NCI-H446 treated with DMSO at 0.1 percent for 48 hours (cell line): ENCODE measurements at regions not wholly inside any gene's neighbourhood (a gene's known extent, or its start where the extent isn't known, plus 50 kb on each side); places are given as distances from the start of the nearest gene placed in this dataset.
"Not testable (repeated sequence)": the region's sequence is repeated elsewhere in the genome, so short reads cannot be mapped to it uniquely, and the experiment has no call there.

Source experiments
- DNase-seq: peaks from one replicate; lab custom pipeline; 2025; lab: John Stamatoyannopoulos, UW

GRCh38 chr16:51852892-51853291 is 694.1 kb downstream of the TOX3 start:
- DNase-seq: no peak

DNA sequence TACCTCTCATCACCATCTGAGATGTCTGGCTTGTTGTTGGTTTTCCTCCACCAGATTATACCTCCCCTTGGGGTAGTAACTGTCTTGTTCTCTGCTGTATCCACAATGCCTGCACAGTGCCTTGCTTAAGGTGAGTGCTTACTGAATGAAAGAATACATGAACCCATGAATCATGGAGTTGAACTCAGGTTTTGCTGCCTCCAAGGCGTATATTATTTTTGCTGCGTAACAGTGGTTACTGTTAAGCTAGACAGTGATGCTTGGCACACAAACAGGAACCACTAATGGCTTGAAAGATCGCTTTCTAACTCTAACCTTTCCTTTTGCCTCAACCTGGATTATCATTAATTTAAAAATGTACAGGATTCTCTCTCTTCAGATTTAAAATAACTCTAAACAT is 695.8 kb downstream of the TOX3 start:
- no peak for DNase-seq

- DNase-seq: no peak
These were observed 697.2 kb downstream of the TOX3 start for GRCh38 chr16:51849715-51850114.

- DNase-seq: no peak
These were observed 694.7 kb upstream of the SALL1 start for GRCh38 chr16:51845586-51846305.

DNA sequence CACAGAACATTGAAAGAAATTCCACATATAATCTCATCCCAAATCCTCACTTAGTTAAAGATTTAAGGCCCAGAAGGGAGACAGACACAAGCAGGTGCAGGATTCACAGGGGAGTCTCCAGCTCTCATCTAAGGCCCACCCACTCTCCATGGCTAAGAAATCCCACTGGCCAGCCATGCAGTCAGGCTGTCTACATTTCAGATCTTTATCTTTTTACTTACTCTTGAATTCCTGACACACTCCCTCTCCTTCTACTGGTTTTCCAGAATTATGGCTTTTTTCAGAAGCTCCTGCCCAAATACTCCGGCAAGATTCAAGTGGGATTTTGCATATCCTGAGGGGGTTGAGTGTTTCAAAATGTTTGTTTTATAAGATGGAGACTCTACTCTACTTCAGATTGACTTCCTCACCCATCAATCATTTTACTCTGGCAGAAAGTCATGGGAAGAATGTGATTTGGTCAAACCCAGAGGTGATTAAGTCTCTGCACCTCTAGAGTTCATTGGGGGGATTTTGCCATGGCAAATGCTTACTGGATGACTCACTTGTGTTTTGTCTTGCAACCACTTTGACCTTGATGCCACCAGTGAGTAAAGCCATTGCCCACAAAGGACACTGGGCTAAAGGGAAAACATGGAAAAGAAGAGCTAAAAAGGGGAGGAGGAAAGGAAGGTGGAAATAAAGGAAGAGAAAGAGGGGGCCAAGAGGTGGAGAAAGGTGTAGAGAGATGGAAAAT is 688.8 kb upstream of the SALL1 start:
- DNase-seq: no peak

DNA sequence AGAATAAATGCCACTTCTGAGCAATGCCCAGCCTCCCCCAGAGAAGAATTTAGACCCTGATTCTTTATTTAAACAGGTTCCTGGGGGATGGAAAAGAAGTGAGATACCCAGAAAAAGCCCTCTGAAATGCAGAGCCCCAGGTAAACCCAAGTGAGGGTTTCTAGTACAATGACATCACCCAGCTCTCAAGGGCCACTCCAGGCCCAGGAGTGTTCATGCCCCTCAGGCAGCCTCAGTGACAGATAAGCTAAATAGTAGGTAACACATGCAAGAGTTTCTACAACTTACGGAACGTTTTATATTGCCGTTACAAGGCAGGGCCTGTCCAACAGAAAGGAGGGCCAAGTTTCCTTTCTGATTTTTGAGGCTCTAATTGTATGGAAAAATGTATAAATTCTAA is 683.7 kb upstream of the SALL1 start:
- no peak for DNase-seq

- DNase-seq: no peak
These were observed 683.1 kb upstream of the SALL1 start for GRCh38 chr16:51834133-51834532.

DNA sequence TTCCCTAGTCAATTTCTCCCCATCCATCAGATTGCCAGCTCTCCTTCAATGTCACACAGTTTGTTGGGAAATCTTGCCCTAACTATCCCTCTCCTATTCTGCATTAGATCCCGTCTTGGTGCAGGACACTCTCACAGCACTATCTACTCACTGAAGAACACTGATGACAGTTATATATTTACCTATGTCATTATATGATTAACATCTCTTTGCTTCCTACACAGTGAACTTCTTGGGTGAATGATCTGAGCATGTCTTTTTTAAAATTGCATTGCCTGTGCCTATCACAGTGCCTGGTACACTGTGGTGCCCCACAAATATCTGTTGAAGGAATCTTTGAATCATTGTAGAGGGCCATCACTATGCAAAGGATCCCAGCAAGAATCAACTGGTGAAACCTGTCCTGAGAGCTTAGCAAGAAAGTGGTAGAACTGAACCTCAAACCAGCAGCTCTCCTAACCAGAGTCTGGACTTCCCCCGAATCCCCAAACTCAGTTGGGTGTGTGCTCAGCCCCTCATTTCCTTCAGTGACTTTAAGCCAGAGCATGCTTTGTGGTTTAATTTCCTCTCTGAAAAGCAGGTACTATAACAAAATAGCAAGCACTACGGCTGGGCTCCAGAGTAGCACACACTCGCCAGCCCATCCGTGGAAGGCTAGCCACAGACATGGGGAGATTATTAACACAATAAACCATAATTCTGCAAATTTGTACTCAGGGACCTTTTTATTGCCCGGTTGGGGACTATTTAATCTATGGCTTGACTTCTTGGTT is 680.7 kb upstream of the SALL1 start:
- DNase-seq: no peak

GRCh38 chr16:51831034-51831433 is 680.0 kb upstream of the SALL1 start:
- not testable (repeated sequence) for DNase-seq

GRCh38 chr16:51825779-51826178 is 674.7 kb upstream of the SALL1 start:
- DNase-seq: no peak

DNA sequence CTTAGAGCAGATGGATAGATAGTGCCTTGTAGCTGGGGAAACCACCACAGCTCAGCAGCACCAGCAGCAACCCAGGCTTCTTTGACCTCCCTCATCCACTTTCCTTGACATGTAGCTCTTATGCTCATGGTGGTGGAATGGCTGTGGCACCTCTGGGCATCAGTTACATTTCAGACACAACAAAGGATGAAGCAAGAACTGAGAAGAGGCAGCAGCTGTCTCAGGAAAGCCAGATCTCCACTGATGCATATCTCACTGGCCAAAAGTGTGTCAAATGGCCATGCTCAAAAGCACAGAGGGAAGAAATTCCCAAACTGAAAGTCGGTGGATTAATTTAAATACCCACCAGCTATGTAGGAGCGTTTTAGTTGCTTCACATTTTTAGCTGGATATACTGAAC is 671.4 kb upstream of the SALL1 start:
- DNase-seq: no peak

DNA sequence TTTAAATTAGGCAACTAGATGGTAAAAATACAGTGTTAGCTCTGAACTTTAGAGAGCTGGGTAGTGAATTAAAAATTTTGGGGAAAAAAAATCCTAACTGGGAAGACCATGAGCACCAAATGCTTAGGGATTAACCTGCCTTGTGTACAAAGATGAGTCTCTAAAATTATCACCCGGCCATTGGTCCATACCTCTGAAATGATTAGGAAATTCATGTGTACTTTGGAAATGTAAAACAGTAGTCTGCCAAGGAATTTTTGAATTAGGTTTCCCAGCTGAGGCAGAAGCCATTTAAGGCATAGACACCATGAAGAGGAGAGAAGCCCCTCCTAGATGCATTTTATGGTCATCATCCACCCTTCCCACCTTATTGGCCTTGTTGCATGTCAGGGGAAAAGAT is 670.5 kb upstream of the SALL1 start:
- DNase-seq: no peak

- no peak for DNase-seq
These were observed 669.1 kb upstream of the SALL1 start for GRCh38 chr16:51820176-51820575.

GRCh38 chr16:51818342-51818944 is 667.4 kb upstream of the SALL1 start:
- DNase-seq: no peak

GRCh38 chr16:51816929-51817328 is 665.9 kb upstream of the SALL1 start:
- no peak for DNase-seq

DNA sequence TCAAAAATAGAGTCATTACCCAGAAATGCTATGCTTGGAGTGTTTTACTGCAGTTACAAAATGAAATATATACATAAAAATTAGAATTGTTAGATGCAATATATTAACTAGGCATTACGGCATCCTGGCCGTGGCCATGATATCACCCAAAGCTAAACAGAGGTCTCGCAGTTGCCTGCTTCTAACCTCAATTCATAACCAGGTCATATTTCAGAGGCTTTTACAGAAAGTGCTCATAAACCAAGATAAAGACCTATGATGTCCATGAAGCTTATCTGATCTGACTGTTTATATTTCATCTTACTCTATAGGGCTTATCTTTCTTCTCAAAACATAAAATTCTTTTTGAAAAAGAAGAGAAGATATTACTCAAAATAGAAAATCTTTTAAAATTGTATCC is 664.5 kb upstream of the SALL1 start:
- no peak for DNase-seq

DNA sequence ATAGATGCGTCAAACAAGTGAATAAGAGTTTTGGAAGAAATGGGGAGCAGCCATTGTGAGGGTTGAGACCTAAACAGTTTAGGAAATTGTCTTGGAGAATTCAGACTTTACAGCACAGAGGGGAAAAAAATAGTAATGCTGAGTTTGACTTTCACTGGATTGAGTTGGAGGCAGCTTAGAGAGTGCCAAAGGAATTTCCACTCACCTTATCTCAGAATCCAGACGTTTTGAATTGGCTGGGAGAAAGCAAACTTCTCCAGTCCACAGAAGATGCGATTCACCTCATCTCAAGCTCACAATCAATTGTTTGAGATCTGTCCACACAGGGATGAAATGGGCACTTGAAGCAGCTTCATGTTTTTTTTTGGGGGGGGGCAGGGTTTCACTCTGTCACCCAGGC is 663.5 kb upstream of the SALL1 start:
- DNase-seq: no peak

DNA sequence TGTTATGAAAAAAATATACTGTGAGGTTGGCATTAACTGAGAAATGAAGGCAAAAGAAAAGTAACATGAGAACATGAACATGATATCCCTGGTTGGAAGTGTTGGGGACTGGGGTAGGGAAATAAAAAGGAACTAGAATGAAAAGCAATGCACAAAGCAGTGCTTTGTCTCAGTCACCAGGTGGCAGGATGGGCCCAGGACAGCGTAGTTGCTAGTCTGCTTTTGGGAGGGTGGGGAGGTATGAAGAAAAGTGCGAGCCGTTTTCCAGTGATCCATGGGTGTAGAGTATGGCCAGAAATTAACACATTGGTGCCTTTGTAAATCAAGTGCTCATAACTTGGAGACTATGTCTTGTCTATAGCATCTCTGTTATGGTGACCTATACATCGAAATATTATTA is 662.5 kb upstream of the SALL1 start:
- DNase-seq: no peak

- DNase-seq: no peak
These were observed 661.9 kb upstream of the SALL1 start for GRCh38 chr16:51812945-51813344.

GRCh38 chr16:51807551-51807950 is 656.5 kb upstream of the SALL1 start:
- no peak for DNase-seq

DNA sequence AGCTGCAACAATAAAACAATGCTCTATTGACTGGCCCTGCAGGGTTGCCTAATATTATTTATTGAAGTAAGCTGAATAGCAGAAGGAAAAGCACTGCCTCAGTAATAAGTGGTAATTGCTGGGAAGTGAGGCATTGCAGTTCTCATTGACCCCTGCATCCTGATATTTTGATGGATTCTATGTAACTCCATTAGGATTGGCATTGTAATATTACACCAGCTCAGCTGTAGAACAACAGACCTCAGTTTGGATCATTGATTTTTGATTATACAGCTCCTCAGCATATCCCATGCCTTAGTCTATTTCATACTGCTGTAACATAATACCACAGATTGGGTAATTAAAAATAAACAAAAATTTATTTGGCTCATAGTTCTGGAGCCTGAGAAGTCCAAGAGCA is 650.6 kb upstream of the SALL1 start:
- no peak for DNase-seq

DNA sequence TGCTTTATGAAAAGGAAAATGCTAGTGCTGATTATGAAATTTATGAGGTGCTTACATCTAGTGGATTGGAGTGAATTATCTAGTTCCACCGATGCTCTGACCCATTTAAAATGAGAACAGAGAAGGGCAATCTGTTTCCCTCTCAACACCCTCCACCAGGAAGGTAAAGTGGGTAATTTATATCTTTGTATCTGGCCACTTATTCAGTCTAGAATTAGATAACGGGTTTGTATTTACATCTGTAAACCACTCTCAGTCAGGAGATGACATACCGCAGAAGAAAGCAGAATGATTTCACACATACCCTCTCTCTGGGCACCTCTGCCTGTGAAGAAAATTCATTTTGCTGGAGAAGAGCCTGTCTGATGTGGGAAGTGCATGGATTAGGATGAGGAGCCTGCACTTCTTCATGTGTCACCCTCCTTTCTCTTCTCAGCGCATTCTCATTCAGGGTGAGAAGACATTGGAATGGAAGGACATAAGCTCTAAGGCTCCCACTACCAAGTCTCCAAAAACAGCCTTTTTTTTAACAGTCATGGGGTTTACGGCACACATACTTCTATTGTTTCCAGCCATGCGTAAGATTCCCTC is 646.7 kb upstream of the SALL1 start:
- DNase-seq: no peak
